A673 (cell line): ENCODE measurements at regions not wholly inside any gene's neighbourhood (a gene's known extent, or its start where the extent isn't known, plus 50 kb on each side); places are given as distances from the start of the nearest gene placed in this dataset.

Source experiments
- BruUV-seq: library from RNA; stranded (reverse); fragments of 400-500 nt; replicated peaks from 2 replicates; lab custom pipeline; 2021; lab: Mats Ljungman, UMichigan
- CTCF ChIA-PET: fragments of 300-600 bp; sonication (Branson Sonifier 250); formaldehyde crosslinking; loops from one replicate; lab custom pipeline; 2022; ENCODE audit warnings: antibody characterized with exemption; lab: Charles Lee
- POLR2A ChIA-PET: fragments of 300-600 bp; sonication (Branson Sonifier 250); formaldehyde crosslinking; loops from one replicate; lab custom pipeline; 2022; ENCODE audit warnings: antibody characterized with exemption; ENCODE audit not compliant: low non-redundant PET; lab: Charles Lee
- DNase-seq: peaks from one replicate; pipeline ENCODE4 v3.0.0-alpha.2; 2015; ENCODE audit warnings: low spot score
- H3K27ac ChIP-seq: fragments of 200-600 bp; sonication (generic); 2 replicates; pipeline ENCODE4 v1.5.1; 2016; ENCODE audit warnings: mixed run types, low read depth, mild to moderate bottlenecking, mixed read lengths, antibody characterized with exemption, low read length; ENCODE audit not compliant: poor library complexity, severe bottlenecking
- H3K27me3 ChIP-seq: fragments of 200-600 bp; sonication (generic); replicated peaks from 2 replicates; pipeline ENCODE4 v1.6.1; 2017; ENCODE audit warnings: mixed run types, low read depth, mild to moderate bottlenecking, mixed read lengths, antibody characterized with exemption, low read length; ENCODE audit not compliant: insufficient read depth, poor library complexity
- H3K36me3 ChIP-seq: fragments of 200-600 bp; sonication (generic); 2 replicates; pipeline ENCODE4 v1.6.1; 2016; ENCODE audit warnings: mixed run types, mild to moderate bottlenecking, mixed read lengths, antibody characterized with exemption, low read length; ENCODE audit not compliant: insufficient read depth, poor library complexity, severe bottlenecking
- H3K4me1 ChIP-seq: fragments of 200-600 bp; sonication (generic); 2 replicates; pipeline ENCODE4 v1.6.1; 2017; ENCODE audit warnings: mixed run types, mild to moderate bottlenecking, mixed read lengths, antibody characterized with exemption, low read length; ENCODE audit not compliant: insufficient read depth, poor library complexity, severe bottlenecking
- H3K4me3 ChIP-seq: fragments of 200-600 bp; sonication (generic); 2 replicates; pipeline ENCODE4 v1.5.1; 2016; ENCODE audit warnings: low read depth, mixed run types, mild to moderate bottlenecking, mixed read lengths, low read length; ENCODE audit not compliant: poor library complexity, severe bottlenecking
- H3K9me3 ChIP-seq: fragments of 200-600 bp; sonication (generic); 2 replicates; pipeline ENCODE4 v1.6.1; 2016; ENCODE audit warnings: mixed run types, low read depth, mild to moderate bottlenecking, mixed read lengths, antibody characterized with exemption, low read length; ENCODE audit not compliant: poor library complexity, severe bottlenecking
- CTCF ChIP-seq: fragments of 300-800, 200-600 bp; sonication (generic); conservative IDR thresholded peaks from 2 replicates; pipeline ENCODE4 v1.5.1; 2017; ENCODE audit warnings: low read depth, mild to moderate bottlenecking, antibody characterized with exemption, low read length, moderate library complexity, mixed read lengths
- EZH2 ChIP-seq: fragments of 200-600 bp; sonication (generic); IDR thresholded peaks from 2 replicates; pipeline ENCODE4 v1.6.1; 2017; ENCODE audit warnings: borderline replicate concordance, low read depth, mild to moderate bottlenecking, mixed read lengths, antibody characterized with exemption, low read length; ENCODE audit not compliant: poor library complexity, severe bottlenecking
- intact Hi-C: fragments of 100-400 bp; cut with micrococcal nuclease; formaldehyde crosslinking; loops from one replicate; pipeline ENCODE4 v1.10.0; 2022; ENCODE audit not compliant: unreplicated experiment

- Histone ChIP-seq H3K36me3 (no peaks in the 10 kb centered on the region), H3K4me3 (no peak overlapping the region), H3K27ac (no peak overlapping the region), H3K27me3 (no peaks in the 10 kb centered on the region), H3K9me3 (no peaks in the 10 kb centered on the region), H3K4me1 (peaks cover 11% of the 10 kb centered on the region)
- BruUV-seq, result no TSS peak
- peak; percentile 44 for DNase-seq
- TF ChIP-seq EZH2, result no peak
- intact Hi-C loops, result no loop called here
- CTCF ChIA-PET, result interaction anchor here (0.7 kb wide), 1 partner anchor 36 kb away, joined by 4 read pairs; no protein-coding TSS in a partner anchor
- POLR2A ChIA-PET, result no interaction called here
Measured at GRCh38 chr1:8133657-8134430, 107.7 kb upstream of the ERRFI1 start.

GRCh38 chr1:8133190-8133589 is 107.1 kb upstream of the ERRFI1 start:
- POLR2A ChIA-PET, result no interaction called here
- DNase-seq, result peak; percentile 39

GRCh38 chr1:8127171-8127641 is 101.1 kb upstream of the ERRFI1 start:
- no TSS peak for BruUV-seq
- POLR2A ChIA-PET, result no interaction called here
- TF ChIP-seq CTCF (no peak), EZH2 (no peak)
- Histone ChIP-seq H3K27me3 (no peaks in the 10 kb centered on the region), H3K4me3 (no peak overlapping the region), H3K36me3 (no peaks in the 10 kb centered on the region), H3K9me3 (peaks cover 7% of the 10 kb centered on the region), H3K27ac (no peak overlapping the region), H3K4me1 (peaks cover 2% of the 10 kb centered on the region)
- intact Hi-C loops, result no loop called here
- CTCF ChIA-PET, result no interaction called here
- DNase-seq, result no peak

More at GRCh38 chr1:8133190-8133589, 107.1 kb upstream of the ERRFI1 start:
- H3K27me3 ChIP-seq, result no peaks in the 10 kb centered on the region
- TF ChIP-seq EZH2, result no peak
- TF ChIP-seq CTCF, result no peak
- peaks cover 11% of the 10 kb centered on the region for H3K4me1 ChIP-seq
- intact Hi-C loops, result no loop called here
- no peaks in the 10 kb centered on the region for H3K9me3 ChIP-seq
- no peak overlapping the region for H3K4me3 ChIP-seq
- no peaks in the 10 kb centered on the region for H3K36me3 ChIP-seq
- no peak overlapping the region for H3K27ac ChIP-seq
- BruUV-seq, result no TSS peak
- CTCF ChIA-PET, result no interaction called here
